Erythroblast (primary cell): ENCODE measurements at regions not wholly inside any gene's neighbourhood (a gene's known extent, or its start where the extent isn't known, plus 50 kb on each side); places are given as distances from the start of the nearest gene placed in this dataset.

Source experiments
- GATA1 ChIP-seq: IDR thresholded peaks from 2 replicates; pipeline ENCODE4 v1.6.1; 2011; ENCODE audit warnings: low read depth, mild to moderate bottlenecking, control low read depth, low read length, moderate library complexity
- POLR2A ChIP-seq: IDR thresholded peaks from 2 replicates; pipeline ENCODE4 v1.6.1; 2011; ENCODE audit warnings: mild to moderate bottlenecking, low read length

- TF ChIP-seq POLR2A (no peak), GATA1 (no peak)
Measured at GRCh38 chr2:15706986-15707632, 115.4 kb downstream of the DDX1 start.
